ENCODE measurements at regions not wholly inside any gene's neighbourhood (a gene's known extent, or its start where the extent isn't known, plus 50 kb on each side); places are given as distances from the start of the nearest gene placed in this dataset.

GRCh38 chr2:172220121-172220520 lies 117.4 kb upstream of the DLX2 start:
- Histone ChIP-seq H3K9me3 (no peaks in the 10 kb centered on the region), H3K9ac (no peak overlapping the region), H3K27ac (ENCODE audit: low read depth in 2 of 2, low read length in 1 of 2) (no peak overlapping the region), H3K27me3 (ENCODE audit: insufficient read depth) (no peaks in the 10 kb centered on the region), H3K4me1 (ENCODE audit: control insufficient read depth in 1 of 2, insufficient read depth in 2 of 2, low read depth in 1 of 2, low read length in 1 of 2) (peaks cover 0 to 1% of the 10 kb centered on the region in 2 experiments; a peak in 1 of 4 replicates), H3K79me2 (ENCODE audit: insufficient read depth) (no peaks in the 10 kb centered on the region), H3K4me2 (no peak overlapping the region), H3K36me3 (replicated peaks in 1 of 2; ENCODE audit: control insufficient read depth in 1 of 2, insufficient read depth in 2 of 2, low read length in 1 of 2) (no peaks in the 10 kb centered on the region), H3F3A (replicated peaks; ENCODE audit: insufficient read depth) (no peaks in the 10 kb centered on the region), H3K4me3 (ENCODE audit: low read depth in 2 of 2, low read length in 1 of 2) (no peak overlapping the region), H3K9me2 (no peaks in the 10 kb centered on the region), H4K20me1 (ENCODE audit: insufficient read depth) (no peaks in the 10 kb centered on the region), H2AFZ (ENCODE audit: low read depth) (no peak overlapping the region)
- TF ChIP-seq POLR2AphosphoS5 (IDR thresholded peaks at IDR 0.05; ENCODE audit: low read depth, low read length) = no peak
- no peak for TF ChIP-seq FOSL2 (IDR thresholded peaks at IDR 0.05; ENCODE audit: borderline replicate concordance, low read depth)
- TF ChIP-seq RXRA (IDR thresholded peaks at IDR 0.05; ENCODE audit: borderline replicate concordance, low read depth) = no peak
- no peak for TF ChIP-seq JUND (IDR thresholded peaks at IDR 0.05)
- no peak for TF ChIP-seq TEAD4 (IDR thresholded peaks at IDR 0.05; ENCODE audit: borderline replicate concordance, insufficient read depth)
- no peak for TF ChIP-seq SIN3A (IDR thresholded peaks at IDR 0.05; ENCODE audit: borderline replicate concordance, low read depth, low read length)
- no peak for TF ChIP-seq YY1 (IDR thresholded peaks at IDR 0.05; ENCODE audit: low read depth)
- TF ChIP-seq GATA2 (CRISPR knock-in tag; IDR thresholded peaks at IDR 0.05) = no peak
- TF ChIP-seq FOXM1 (IDR thresholded peaks at IDR 0.05; ENCODE audit: low read depth) = no peak
- no peak for TF ChIP-seq IRF3 (IDR thresholded peaks at IDR 0.05; ENCODE audit: low read depth, low read length)
- no peak for TF ChIP-seq NFIC (IDR thresholded peaks at IDR 0.05; ENCODE audit: borderline replicate concordance)
- TF ChIP-seq USF2 (IDR thresholded peaks at IDR 0.05; ENCODE audit: borderline replicate concordance, low read depth, low read length) = no peak
- no peak for TF ChIP-seq SMC3 (IDR thresholded peaks at IDR 0.05; ENCODE audit: low read depth, low read length)
- CTCF ChIA-PET = interaction anchor here (0.7 to 2.2 kb wide), 3 partner anchors 15 to 312 kb away, joined by 4 to 6 read pairs (median 4); no protein-coding TSS in a partner anchor
- POLR2A ChIA-PET = no interaction called here
- no peak for DNase-seq

- H3K27ac ChIP-seq (ENCODE audit: low read depth in 2 of 2, low read length in 1 of 2) = no peak overlapping the region
- no peaks in the 10 kb centered on the region for H4K20me1 ChIP-seq (ENCODE audit: insufficient read depth)
- no peak overlapping the region for H2AFZ ChIP-seq (ENCODE audit: low read depth)
- POLR2A ChIA-PET = no interaction called here
- no peak overlapping the region for H3K4me3 ChIP-seq (ENCODE audit: low read depth in 2 of 2, low read length in 1 of 2)
- H3K4me1 ChIP-seq (ENCODE audit: control insufficient read depth in 1 of 2, insufficient read depth in 2 of 2, low read depth in 1 of 2, low read length in 1 of 2) = no peaks in the 10 kb centered on the region
- H3K9me2 ChIP-seq = no peaks in the 10 kb centered on the region
- H3K79me2 ChIP-seq (ENCODE audit: insufficient read depth) = no peaks in the 10 kb centered on the region
- DNase-seq = no peak
- WGBS (ENCODE audit: low lambda C conversion rate) = 63% methylated on average over 5 of the region's 5 CpGs
- no peaks in the 10 kb centered on the region for H3K27me3 ChIP-seq (ENCODE audit: insufficient read depth)
- no peak overlapping the region for H3K4me2 ChIP-seq
- H3K9me3 ChIP-seq = no peaks in the 10 kb centered on the region
- no peaks in the 10 kb centered on the region for H3F3A ChIP-seq (replicated peaks; ENCODE audit: insufficient read depth)
- TF ChIP-seq, protein P1, sequence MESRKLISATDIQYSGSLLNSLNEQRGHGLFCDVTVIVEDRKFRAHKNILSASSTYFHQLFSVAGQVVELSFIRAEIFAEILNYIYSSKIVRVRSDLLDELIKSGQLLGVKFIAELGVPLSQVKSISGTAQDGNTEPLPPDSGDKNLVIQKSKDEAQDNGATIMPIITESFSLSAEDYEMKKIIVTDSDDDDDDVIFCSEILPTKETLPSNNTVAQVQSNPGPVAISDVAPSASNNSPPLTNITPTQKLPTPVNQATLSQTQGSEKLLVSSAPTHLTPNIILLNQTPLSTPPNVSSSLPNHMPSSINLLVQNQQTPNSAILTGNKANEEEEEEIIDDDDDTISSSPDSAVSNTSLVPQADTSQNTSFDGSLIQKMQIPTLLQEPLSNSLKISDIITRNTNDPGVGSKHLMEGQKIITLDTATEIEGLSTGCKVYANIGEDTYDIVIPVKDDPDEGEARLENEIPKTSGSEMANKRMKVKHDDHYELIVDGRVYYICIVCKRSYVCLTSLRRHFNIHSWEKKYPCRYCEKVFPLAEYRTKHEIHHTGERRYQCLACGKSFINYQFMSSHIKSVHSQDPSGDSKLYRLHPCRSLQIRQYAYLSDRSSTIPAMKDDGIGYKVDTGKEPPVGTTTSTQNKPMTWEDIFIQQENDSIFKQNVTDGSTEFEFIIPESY (IDR thresholded peaks at IDR 0.05; ENCODE audit: borderline replicate concordance, low read depth) = no peak
- TF ChIP-seq EZH2phosphoT487 (IDR thresholded peaks at IDR 0.05; ENCODE audit: borderline replicate concordance, low read depth) (no peak), FOXM1 (IDR thresholded peaks at IDR 0.05; ENCODE audit: low read depth) (no peak), USF2 (IDR thresholded peaks at IDR 0.05; ENCODE audit: borderline replicate concordance, low read depth, low read length) (no peak)
- CTCF ChIA-PET = interaction anchor here (1.0 to 1.1 kb wide), 2 partner anchors 10 to 238 kb away, joined by 3 read pairs; no protein-coding TSS in a partner anchor
- no peaks in the 10 kb centered on the region for H3K36me3 ChIP-seq (replicated peaks in 1 of 2; ENCODE audit: control insufficient read depth in 1 of 2, insufficient read depth in 2 of 2, low read length in 1 of 2)
- H3K9ac ChIP-seq = no peak overlapping the region
Observed at GRCh38 chr2:172223601-172224054, 120.9 kb upstream of the DLX2 start.
